ENCODE measurements at regions not wholly inside any gene's neighbourhood (a gene's known extent, or its start where the extent isn't known, plus 50 kb on each side); places are given as distances from the start of the nearest gene placed in this dataset.
"Not testable (repeated sequence)": the region's sequence is repeated elsewhere in the genome, so short reads cannot be mapped to it uniquely, and the experiment has no call there.

GRCh38 chr2:225842939-225843338 is 443.4 kb downstream of the NYAP2 start:
- DNase-seq (ENCODE audit: low spot score) = no peak

GRCh38 chr2:225841314-225841713 is 441.8 kb downstream of the NYAP2 start:
- DNase-seq (ENCODE audit: low spot score) = no peak

DNA sequence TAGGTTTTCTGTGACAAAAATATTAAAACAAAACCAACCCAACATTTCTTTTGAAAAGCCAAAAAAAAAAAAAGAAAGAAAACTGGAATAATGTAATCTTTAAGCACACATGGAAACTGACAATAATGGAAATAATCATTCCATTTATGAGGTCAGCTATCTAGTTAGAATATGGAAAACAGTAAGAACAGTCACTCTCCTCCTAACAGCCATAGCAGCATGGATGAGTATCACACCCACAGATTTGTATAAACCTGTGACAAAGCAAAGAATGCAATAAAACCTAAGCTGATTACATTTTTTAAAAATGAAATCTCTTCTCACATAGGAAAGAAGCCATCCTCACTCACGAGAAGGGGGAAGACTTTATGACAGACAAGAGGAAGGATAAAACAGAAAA is 437.8 kb downstream of the NYAP2 start:
- no peak for DNase-seq (ENCODE audit: low spot score)

DNA sequence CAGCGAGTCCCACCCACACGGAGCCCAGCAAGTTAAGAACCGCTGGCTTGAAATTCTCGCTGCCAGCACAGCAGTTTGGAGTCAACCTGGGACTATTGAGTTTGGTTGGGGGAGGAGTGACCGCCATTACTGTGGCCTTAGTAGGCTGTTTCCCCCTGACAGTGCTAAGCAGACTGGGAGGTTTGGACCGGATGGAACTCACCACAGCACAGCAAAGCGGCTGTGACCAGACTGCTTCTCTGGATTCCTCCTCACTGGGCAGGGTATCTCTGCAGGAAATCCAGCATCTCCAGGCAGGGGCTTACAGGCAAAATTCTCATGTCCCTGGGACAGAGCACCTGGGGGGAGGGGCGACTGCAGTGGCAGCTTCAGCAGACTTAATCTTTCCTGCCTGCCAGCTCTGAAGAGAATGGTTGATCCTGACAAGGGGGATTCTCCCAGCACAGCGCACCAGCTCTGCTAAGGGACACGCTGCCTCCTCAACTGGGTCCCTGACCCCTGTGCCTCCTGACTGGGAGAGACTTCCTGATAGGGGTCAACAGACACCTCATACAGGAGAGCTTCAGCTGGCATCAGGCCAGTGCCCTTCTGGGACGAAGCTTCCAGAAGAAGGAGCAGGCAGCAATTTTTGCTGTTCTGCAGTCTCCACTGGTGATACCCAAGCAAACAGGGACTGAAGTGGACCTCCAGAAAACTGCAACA is 425.4 kb downstream of the NYAP2 start:
- no peak for DNase-seq (ENCODE audit: low spot score)

GRCh38 chr2:225821351-225821750 is 421.8 kb downstream of the NYAP2 start:
- no peak for DNase-seq (ENCODE audit: low spot score)

DNA sequence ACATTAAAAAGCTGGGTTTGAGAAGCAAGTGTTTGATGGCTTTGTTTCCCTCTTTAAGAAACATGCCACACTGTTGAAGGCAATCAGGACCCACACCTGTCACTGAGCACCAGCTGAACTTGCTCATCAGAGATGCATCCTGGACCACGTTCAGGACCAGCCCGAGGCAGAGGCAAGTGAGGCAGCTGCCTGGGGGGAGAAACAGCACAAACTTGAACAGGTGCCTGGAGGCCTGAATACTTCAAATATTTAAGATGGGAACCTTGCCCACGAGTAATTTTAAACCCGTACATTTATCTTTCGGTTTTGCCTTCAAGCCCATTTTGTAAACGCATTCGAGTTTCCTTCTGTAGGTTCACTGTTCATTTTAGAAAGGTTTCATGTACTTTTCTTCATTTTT is 421.3 kb downstream of the NYAP2 start:
- no peak for DNase-seq (ENCODE audit: low spot score)

DNA sequence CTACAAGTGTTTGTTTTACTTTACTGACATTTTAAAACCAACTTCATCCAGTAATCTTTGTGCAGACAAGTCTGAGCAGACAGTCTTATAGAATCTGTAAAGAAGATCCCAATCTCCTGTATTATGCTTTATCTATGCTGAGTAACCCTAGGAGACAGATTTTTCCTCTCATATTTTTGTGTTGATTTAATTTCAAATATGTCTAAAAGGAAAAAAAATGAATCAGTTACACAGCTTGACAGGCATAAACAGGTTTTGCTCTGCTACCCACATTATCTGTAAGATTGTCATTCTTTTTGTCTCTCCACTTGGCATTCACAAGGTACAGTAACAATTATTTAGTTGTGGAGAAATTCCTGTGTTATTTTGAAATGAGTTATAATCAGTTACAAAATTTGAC is 415.0 kb downstream of the NYAP2 start:
- no peak for DNase-seq (ENCODE audit: low spot score)

- DNase-seq (ENCODE audit: low spot score) = no peak
These were observed 406.6 kb downstream of the NYAP2 start for GRCh38 chr2:225806105-225806504.

DNA sequence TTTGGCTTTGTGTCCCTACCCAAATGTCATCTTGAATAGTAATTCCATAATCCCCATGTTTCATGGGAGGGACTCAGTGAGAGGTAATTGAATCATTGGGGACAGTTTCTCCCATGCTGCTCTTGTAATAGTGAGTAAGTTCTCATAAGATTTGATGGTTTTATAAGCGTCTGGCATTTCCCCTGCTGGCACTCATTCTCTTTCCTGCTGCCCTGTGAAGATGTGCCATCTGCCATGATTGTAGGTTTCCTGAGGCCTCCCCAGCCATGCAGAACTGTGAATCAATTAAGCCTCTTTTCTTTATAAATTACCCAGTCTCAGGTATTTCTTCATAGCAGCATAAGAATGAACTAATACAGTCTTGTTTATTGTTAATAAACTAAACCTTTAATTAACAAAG is 402.6 kb downstream of the NYAP2 start:
- DNase-seq (ENCODE audit: low spot score) = not testable (repeated sequence)

DNA sequence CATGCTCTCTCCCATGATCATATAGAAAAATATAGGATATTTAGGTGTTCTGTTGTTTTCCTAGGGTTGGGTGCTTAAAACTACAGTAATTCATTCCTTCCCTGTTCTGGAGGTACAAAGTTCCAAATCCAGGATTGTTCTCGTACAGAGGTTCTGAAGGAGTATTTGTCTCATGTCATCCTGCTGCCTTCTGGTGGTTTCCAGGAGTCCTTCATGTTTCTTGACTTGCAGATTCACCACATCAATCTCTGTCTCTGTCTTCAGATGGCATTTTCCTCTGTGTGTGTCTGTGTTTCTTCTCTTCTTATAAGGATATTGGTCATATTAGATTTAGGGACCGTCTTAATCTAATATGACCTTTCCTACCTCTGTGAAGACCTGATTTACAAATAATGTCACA is 397.9 kb downstream of the NYAP2 start:
- no peak for DNase-seq (ENCODE audit: low spot score)

DNA sequence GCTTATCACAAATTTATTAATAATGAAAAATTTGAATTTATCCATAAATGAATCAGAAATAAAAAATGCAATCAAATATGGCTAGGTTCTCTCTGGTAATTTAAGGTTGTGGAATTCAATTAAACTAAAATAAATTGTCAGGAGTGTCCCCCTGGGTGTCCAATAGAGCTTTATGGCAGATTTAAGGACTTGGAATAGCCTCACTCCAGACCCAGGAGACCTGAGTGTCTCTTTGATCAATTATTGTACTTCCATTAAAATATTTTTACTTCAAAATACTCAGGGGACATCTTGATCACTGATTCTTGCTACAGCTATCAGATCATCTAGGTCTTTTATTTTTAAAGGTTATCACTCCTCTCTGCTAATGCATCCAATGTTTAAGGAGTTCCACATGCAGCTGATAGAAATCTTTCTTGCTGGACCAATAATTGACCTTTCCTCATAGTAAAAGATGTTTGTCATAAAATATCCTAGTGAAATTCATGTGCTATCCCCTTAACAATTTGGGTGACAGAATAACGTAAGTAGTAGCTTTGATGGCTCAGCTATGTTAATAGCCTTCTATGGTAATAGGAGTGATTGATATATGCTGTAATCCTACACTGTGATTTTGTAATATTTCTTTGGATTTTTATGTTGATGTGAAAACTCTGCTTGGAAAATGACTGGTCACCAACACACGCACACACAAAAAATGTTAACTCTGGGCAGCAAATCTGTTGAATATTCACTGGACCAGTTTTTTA is 395.3 kb downstream of the NYAP2 start:
- no peak for DNase-seq (ENCODE audit: low spot score)

DNA sequence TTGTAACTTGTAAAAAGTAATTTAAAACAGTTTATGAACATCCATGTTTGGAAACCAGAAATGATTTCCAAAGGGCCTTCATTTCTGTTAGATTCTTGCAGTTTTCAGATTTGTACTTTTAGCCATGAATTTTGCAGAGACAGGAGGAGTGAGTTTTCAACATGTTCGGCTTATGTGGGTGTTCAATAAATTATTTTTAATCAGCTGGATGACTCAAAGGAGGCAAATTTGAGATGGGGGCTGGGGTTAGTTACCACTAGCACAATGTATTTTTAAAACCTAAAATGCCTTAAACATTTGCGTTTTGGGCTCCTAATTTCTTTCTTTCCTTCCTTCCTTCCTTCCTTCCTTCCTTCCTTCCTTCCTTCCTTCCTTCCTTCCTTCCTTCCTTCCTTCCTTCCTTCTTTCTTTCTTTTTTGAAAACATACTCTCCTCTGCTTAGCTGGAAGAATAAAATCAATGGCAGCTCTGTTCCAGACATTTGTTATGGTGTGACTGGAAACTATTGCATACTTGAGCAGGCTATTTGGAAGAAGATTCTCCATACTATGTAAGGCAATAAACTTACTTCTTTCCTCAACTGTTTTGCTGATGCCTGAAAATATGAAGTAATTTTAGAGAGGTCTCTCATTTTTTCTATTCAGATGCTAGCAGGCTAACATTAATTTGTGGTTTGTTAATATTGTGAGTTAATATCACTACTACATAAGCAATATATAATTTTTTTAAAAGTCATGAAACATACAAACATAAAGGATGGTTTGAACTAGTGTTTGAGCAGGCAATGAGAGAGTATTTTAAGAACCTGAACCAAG is 394.4 kb downstream of the NYAP2 start:
- DNase-seq (ENCODE audit: low spot score) = no peak

DNA sequence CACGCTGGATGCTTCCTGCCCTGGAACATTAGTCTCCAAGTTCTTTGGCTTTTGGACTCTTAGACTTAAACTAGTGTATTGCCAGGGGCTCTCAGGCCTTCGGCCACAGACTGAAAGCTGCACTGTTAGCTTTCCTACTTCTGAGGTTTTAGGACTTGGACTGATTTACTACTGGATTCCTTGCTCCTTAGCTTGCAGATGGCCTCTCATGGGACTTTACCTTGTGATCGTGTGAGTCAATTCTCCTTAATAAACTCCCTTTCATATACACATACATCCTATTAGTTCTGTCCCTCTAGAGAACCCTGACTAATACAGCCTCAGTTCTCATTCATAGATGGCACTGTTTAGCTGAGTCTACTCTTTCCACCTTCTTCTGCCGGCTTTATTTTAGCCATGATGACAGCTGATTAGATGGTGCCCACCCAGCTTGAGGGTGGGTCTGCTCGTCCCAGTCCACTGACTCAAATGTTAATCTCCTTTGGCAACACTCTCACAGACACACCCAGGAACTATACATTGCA is 389.1 kb downstream of the NYAP2 start:
- no peak for DNase-seq (ENCODE audit: low spot score)

DNA sequence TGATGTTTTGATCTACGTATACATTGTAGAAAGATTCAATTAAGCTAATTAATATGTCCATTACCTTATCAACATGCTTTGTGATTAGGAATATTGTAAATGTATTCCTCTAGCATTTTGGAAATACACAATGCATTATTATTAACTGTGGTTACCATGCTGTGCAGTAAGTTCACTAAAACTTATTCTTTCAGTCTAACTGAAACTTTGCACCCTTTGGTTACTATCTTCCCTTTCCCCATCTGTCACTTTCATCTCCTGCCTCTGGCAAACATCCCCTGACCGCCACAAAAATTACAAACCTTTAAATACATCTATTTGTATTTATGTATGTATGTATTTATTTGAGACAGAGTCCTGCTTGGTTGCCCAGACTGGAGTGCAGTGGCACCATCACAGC is 388.0 kb downstream of the NYAP2 start:
- DNase-seq (ENCODE audit: low spot score) = no peak

DNA sequence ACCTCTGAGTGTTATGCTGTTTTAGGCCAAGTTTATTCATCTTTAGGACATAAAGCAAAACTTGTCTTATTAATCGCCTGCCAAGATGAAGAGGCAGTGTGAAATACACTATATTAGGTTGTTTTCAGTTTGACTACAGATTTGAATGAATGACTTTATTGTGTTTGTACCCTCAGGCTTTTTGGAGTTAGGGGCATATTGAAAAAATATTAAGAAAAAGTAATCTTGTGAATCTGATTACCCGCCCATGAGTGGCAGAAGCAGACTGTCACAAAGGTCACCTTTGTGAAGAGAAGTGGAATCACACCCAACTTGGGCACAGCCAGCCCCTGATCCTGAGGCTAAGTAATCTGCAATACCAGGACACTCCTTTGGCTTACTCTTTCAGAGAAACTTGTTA is 382.5 kb downstream of the NYAP2 start:
- DNase-seq (ENCODE audit: low spot score) = no peak

DNA sequence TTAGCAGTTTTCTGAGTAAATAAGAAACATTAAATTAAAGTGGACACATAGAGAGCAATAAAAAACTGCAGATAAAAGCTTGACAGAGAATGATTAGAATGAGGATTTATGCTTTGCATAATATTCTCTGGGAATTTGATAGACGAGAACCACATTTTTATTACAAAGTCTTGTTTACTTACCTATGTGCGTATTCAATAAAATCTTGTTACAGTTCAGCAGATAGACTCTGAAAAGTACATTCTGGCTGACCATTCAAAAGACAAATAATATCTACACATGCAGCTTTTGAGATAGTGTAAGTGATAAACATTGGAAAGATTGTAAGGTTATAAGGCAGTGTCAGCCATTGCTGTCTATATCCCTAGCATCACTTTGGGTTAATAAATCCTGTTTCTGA is 381.6 kb downstream of the NYAP2 start:
- DNase-seq (ENCODE audit: low spot score) = no peak

- DNase-seq (ENCODE audit: low spot score) = no peak
These were observed 380.3 kb downstream of the NYAP2 start for GRCh38 chr2:225779829-225780228.

GRCh38 chr2:225773148-225773547 is 373.6 kb downstream of the NYAP2 start:
- DNase-seq (ENCODE audit: low spot score) = no peak

DNA sequence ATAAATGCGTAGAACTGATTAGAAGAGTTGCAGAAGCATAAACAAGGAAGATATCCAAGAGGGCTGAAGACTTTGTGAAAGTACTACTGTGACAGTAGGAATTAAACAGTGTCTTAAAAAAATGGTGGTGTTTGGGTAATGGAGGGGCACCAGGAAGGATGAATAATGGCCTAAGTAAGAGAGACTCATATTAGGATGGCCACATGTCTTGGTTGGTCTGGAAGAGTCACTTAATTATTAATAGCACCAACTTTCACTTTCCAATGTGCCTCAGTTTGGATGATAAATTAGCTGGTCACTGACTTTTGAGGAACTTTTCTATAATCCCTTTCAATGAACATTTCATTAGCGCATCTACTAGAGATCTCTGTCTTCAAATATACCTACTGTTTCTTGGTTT is 372.2 kb downstream of the NYAP2 start:
- DNase-seq (ENCODE audit: low spot score) = no peak

DNA sequence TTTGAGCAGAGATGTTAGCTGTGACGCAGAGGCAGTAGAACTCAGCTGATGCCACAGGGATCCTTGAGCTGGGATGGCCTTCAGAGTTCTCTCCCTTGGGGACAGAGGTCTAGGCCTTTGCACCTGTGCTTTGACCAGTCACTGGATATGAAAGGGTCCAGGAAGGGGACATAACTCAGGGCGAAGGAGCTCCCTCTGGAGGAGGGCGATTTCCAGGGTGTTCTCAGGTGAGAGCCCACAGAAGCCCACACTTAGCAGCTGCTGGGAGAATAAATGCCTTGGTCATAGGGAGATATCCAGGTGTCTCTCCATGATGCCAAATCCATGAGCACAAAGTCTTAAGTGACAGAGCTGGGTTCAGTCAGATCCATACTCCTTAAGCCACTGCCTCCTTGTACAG is 369.2 kb downstream of the NYAP2 start:
- DNase-seq (ENCODE audit: low spot score) = no peak

- no peak for DNase-seq (ENCODE audit: low spot score)
These were observed 366.9 kb downstream of the NYAP2 start for GRCh38 chr2:225766431-225766830.

DNA sequence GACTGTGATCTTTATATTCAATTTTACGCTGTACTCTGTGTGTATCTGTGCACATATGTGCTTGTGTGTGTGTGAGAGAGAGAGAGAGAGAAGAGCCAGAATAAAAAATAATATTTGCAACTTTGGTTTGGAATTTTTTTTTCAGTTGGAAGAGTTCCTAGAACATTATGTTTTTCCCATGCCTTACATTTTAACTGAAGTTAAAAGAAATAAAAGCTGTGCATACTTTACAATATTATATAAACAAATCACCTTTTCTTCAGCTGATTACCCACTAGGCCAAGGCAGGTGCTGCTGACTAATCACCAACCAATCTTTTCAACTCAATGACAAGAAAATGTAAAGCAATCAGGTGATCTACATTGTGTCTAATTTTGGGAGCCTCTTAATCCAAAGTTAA is 366.3 kb downstream of the NYAP2 start:
- no peak for DNase-seq (ENCODE audit: low spot score)
